ENCODE measurements at regions not wholly inside any gene's neighbourhood (a gene's known extent, or its start where the extent isn't known, plus 50 kb on each side); places are given as distances from the start of the nearest gene placed in this dataset.

GRCh38 chr6:3987053-3987452 is 91.9 kb downstream of the FAM217A start:
- H3K4ac ChIP-seq (ENCODE audit: low read depth, low read length), result no peak overlapping the region
- no peak overlapping the region for H2BK5ac ChIP-seq (ENCODE audit: low read length)
- no peak overlapping the region for H3K9ac ChIP-seq (ENCODE audit: low read length)
- no peak overlapping the region for H2AK5ac ChIP-seq (ENCODE audit: low read length)
- no peak overlapping the region for H4K5ac ChIP-seq (ENCODE audit: low read length)
- H3K36me3 ChIP-seq (ENCODE audit: control insufficient read depth, insufficient read depth, low read length), result no peaks in the 10 kb centered on the region
- no peaks in the 10 kb centered on the region for H3K27me3 ChIP-seq (ENCODE audit: insufficient read depth, low read length, poor library complexity)
- peak; percentile 71 for DNase-seq
- H3K56ac ChIP-seq (ENCODE audit: low read length), result no peak overlapping the region
- no peak overlapping the region for H2BK120ac ChIP-seq (ENCODE audit: low read depth, low read length)
- no peak overlapping the region for H3K4me2 ChIP-seq (ENCODE audit: low read length)
- WGBS (ENCODE audit: extremely low coverage, insufficient coverage, low lambda C conversion rate), result no CpG with 5 or more reads among the region's 3 CpGs
- H3K4me3 ChIP-seq (ENCODE audit: low read length), result no peak overlapping the region
- H4K8ac ChIP-seq (ENCODE audit: low read depth, low read length), result no peak overlapping the region
- peaks cover 7% of the 10 kb centered on the region for H3K4me1 ChIP-seq (ENCODE audit: control insufficient read depth, low read depth, low read length)
- no peaks in the 10 kb centered on the region for H3K79me2 ChIP-seq (ENCODE audit: control insufficient read depth, insufficient read depth, low read length)
- no peak overlapping the region for H2BK15ac ChIP-seq (replicated peaks; ENCODE audit: low read depth)
- H3K79me1 ChIP-seq (ENCODE audit: low read length), result no peaks in the 10 kb centered on the region
- no peak overlapping the region for H3K23ac ChIP-seq (ENCODE audit: low read length)
- no peak overlapping the region for H3K18ac ChIP-seq (ENCODE audit: low read length)
- no peak overlapping the region for H3K27ac ChIP-seq (ENCODE audit: low read depth, low read length)

GRCh38 chr6:3987576-3987975 is 91.4 kb downstream of the FAM217A start:
- no peak overlapping the region for H3K23ac ChIP-seq (ENCODE audit: low read length)
- H3K36me3 ChIP-seq (ENCODE audit: control insufficient read depth, insufficient read depth, low read length), result no peaks in the 10 kb centered on the region
- no peak overlapping the region for H2BK5ac ChIP-seq (ENCODE audit: low read length)
- no peak overlapping the region for H3K27ac ChIP-seq (ENCODE audit: low read depth, low read length)
- no peaks in the 10 kb centered on the region for H3K27me3 ChIP-seq (ENCODE audit: insufficient read depth, low read length, poor library complexity)
- H2BK15ac ChIP-seq (replicated peaks; ENCODE audit: low read depth), result no peak overlapping the region
- H3K9ac ChIP-seq (ENCODE audit: low read length), result no peak overlapping the region
- WGBS (ENCODE audit: extremely low coverage, insufficient coverage, low lambda C conversion rate), result no CpG with 5 or more reads among the region's 2 CpGs
- H3K56ac ChIP-seq (ENCODE audit: low read length), result peak overlapping the region; percentile 11
- no peak overlapping the region for H3K4me3 ChIP-seq (ENCODE audit: low read length)
- no peak overlapping the region for H3K18ac ChIP-seq (ENCODE audit: low read length)
- peak overlapping the region; percentile 14 for H2AK5ac ChIP-seq (ENCODE audit: low read length)
- H3K4ac ChIP-seq (ENCODE audit: low read depth, low read length), result no peak overlapping the region
- no peak overlapping the region for H4K5ac ChIP-seq (ENCODE audit: low read length)
- peaks cover 8% of the 10 kb centered on the region for H3K4me1 ChIP-seq (ENCODE audit: control insufficient read depth, low read depth, low read length)
- H2BK120ac ChIP-seq (ENCODE audit: low read depth, low read length), result no peak overlapping the region
- H3K4me2 ChIP-seq (ENCODE audit: low read length), result no peak overlapping the region
- H4K8ac ChIP-seq (ENCODE audit: low read depth, low read length), result no peak overlapping the region
- no peaks in the 10 kb centered on the region for H3K79me2 ChIP-seq (ENCODE audit: control insufficient read depth, insufficient read depth, low read length)
- H3K79me1 ChIP-seq (ENCODE audit: low read length), result no peaks in the 10 kb centered on the region
- DNase-seq, result no peak

- H3K4ac ChIP-seq (ENCODE audit: low read depth, low read length), result no peak overlapping the region
- H3K56ac ChIP-seq (ENCODE audit: low read length), result peak overlapping the region; percentile 19
- no peak overlapping the region for H2BK5ac ChIP-seq (ENCODE audit: low read length)
- H3K23ac ChIP-seq (ENCODE audit: low read length), result no peak overlapping the region
- peak; percentile 91 for DNase-seq
- H3K18ac ChIP-seq (ENCODE audit: low read length), result no peak overlapping the region
- H3K9ac ChIP-seq (ENCODE audit: low read length), result peak overlapping the region; percentile 3
- H4K5ac ChIP-seq (ENCODE audit: low read length), result no peak overlapping the region
- H2BK15ac ChIP-seq (replicated peaks; ENCODE audit: low read depth), result no peak overlapping the region
- no peak overlapping the region for H3K27ac ChIP-seq (ENCODE audit: low read depth, low read length)
- H3K4me2 ChIP-seq (ENCODE audit: low read length), result no peak overlapping the region
- H3K36me3 ChIP-seq (ENCODE audit: control insufficient read depth, insufficient read depth, low read length), result no peaks in the 10 kb centered on the region
- no CpG with 5 or more reads among the region's 21 CpGs for WGBS (ENCODE audit: extremely low coverage, insufficient coverage, low lambda C conversion rate)
- no peak overlapping the region for H2BK120ac ChIP-seq (ENCODE audit: low read depth, low read length)
- no peaks in the 10 kb centered on the region for H3K27me3 ChIP-seq (ENCODE audit: insufficient read depth, low read length, poor library complexity)
- no peak overlapping the region for H2AK5ac ChIP-seq (ENCODE audit: low read length)
- no peak overlapping the region for H4K8ac ChIP-seq (ENCODE audit: low read depth, low read length)
- no peak overlapping the region for H3K4me3 ChIP-seq (ENCODE audit: low read length)
- no peaks in the 10 kb centered on the region for H3K79me2 ChIP-seq (ENCODE audit: control insufficient read depth, insufficient read depth, low read length)
- H3K4me1 ChIP-seq (ENCODE audit: control insufficient read depth, low read depth, low read length), result peaks cover 8% of the 10 kb centered on the region
- H3K79me1 ChIP-seq (ENCODE audit: low read length), result no peaks in the 10 kb centered on the region
These were observed 88.0 kb downstream of the FAM217A start for GRCh38 chr6:3990692-3991491.

- H4K8ac ChIP-seq (ENCODE audit: low read depth, low read length), result no peak overlapping the region
- H3K4me1 ChIP-seq (ENCODE audit: control insufficient read depth, low read depth, low read length), result peaks cover 8% of the 10 kb centered on the region
- no peak overlapping the region for H3K9ac ChIP-seq (ENCODE audit: low read length)
- no peak overlapping the region for H3K4ac ChIP-seq (ENCODE audit: low read depth, low read length)
- no peak overlapping the region for H3K18ac ChIP-seq (ENCODE audit: low read length)
- H2BK5ac ChIP-seq (ENCODE audit: low read length), result no peak overlapping the region
- no peaks in the 10 kb centered on the region for H3K27me3 ChIP-seq (ENCODE audit: insufficient read depth, low read length, poor library complexity)
- no peaks in the 10 kb centered on the region for H3K36me3 ChIP-seq (ENCODE audit: control insufficient read depth, insufficient read depth, low read length)
- H3K27ac ChIP-seq (ENCODE audit: low read depth, low read length), result no peak overlapping the region
- peak overlapping the region; percentile 61 for H2BK120ac ChIP-seq (ENCODE audit: low read depth, low read length)
- no peak overlapping the region for H4K5ac ChIP-seq (ENCODE audit: low read length)
- WGBS (ENCODE audit: extremely low coverage, insufficient coverage, low lambda C conversion rate), result no CpG with 5 or more reads among the region's 4 CpGs
- peak; percentile 80 for DNase-seq
- no peak overlapping the region for H3K4me3 ChIP-seq (ENCODE audit: low read length)
- H2BK15ac ChIP-seq (replicated peaks; ENCODE audit: low read depth), result no peak overlapping the region
- H3K79me2 ChIP-seq (ENCODE audit: control insufficient read depth, insufficient read depth, low read length), result no peaks in the 10 kb centered on the region
- no peak overlapping the region for H3K56ac ChIP-seq (ENCODE audit: low read length)
- no peak overlapping the region for H3K4me2 ChIP-seq (ENCODE audit: low read length)
- H3K23ac ChIP-seq (ENCODE audit: low read length), result no peak overlapping the region
- H3K79me1 ChIP-seq (ENCODE audit: low read length), result no peaks in the 10 kb centered on the region
- no peak overlapping the region for H2AK5ac ChIP-seq (ENCODE audit: low read length)
These were observed 87.0 kb downstream of the FAM217A start for GRCh38 chr6:3991941-3992340.

- Histone ChIP-seq H3K4me2 (ENCODE audit: low read length) (no peak overlapping the region), H4K8ac (ENCODE audit: low read depth, low read length) (no peak overlapping the region), H3K23ac (ENCODE audit: low read length) (no peak overlapping the region), H3K4ac (ENCODE audit: low read depth, low read length) (no peak overlapping the region), H3K36me3 (ENCODE audit: control insufficient read depth, insufficient read depth, low read length) (no peaks in the 10 kb centered on the region), H3K9ac (ENCODE audit: low read length) (no peak overlapping the region), H3K4me3 (ENCODE audit: low read length) (no peak overlapping the region), H3K79me2 (ENCODE audit: control insufficient read depth, insufficient read depth, low read length) (no peaks in the 10 kb centered on the region), H3K56ac (ENCODE audit: low read length) (no peak overlapping the region), H2AK5ac (ENCODE audit: low read length) (no peak overlapping the region), H4K5ac (ENCODE audit: low read length) (no peak overlapping the region), H3K4me1 (ENCODE audit: control insufficient read depth, low read depth, low read length) (peaks cover 3% of the 10 kb centered on the region), H3K27me3 (ENCODE audit: insufficient read depth, low read length, poor library complexity) (no peaks in the 10 kb centered on the region), H2BK120ac (ENCODE audit: low read depth, low read length) (no peak overlapping the region), H3K27ac (ENCODE audit: low read depth, low read length) (no peak overlapping the region), H2BK5ac (ENCODE audit: low read length) (no peak overlapping the region), H3K18ac (ENCODE audit: low read length) (no peak overlapping the region), H2BK15ac (replicated peaks; ENCODE audit: low read depth) (no peak overlapping the region), H3K79me1 (ENCODE audit: low read length) (no peaks in the 10 kb centered on the region)
- no CpG with 5 or more reads among the region's 4 CpGs for WGBS (ENCODE audit: extremely low coverage, insufficient coverage, low lambda C conversion rate)
- DNase-seq, result no peak
These were observed 82.6 kb downstream of the FAM217A start for GRCh38 chr6:3996349-3996748.
